IMR-90 (cell line): ENCODE measurements at regions not wholly inside any gene's neighbourhood (a gene's known extent, or its start where the extent isn't known, plus 50 kb on each side); places are given as distances from the start of the nearest gene placed in this dataset.

Experiments
- ATAC-seq: fragments of 200-7000 bp; cut with Tn5 transposase; 2 replicates; pipeline ENCODE4 v1.9.1; 2020; ENCODE audit warnings: low read depth, mild to moderate bottlenecking, moderate library complexity
- BruUV-seq: library from RNA; stranded (reverse); fragments of 400-500 nt; replicated peaks from 2 replicates; lab custom pipeline; 2021; lab: Mats Ljungman, UMichigan
- CTCF ChIA-PET: fragments of 300-600 bp; formaldehyde crosslinking; extraction: SDS; loops from one replicate; lab custom pipeline; 2021; ENCODE audit warnings: antibody characterized with exemption; lab: Yijun Ruan, JAX
- POLR2A ChIA-PET: fragments of 300-600 bp; sonication (Branson Sonifier 250); formaldehyde crosslinking; loops from one replicate; lab custom pipeline; 2022; ENCODE audit warnings: antibody characterized with exemption; ENCODE audit not compliant: unreplicated experiment; lab: Charles Lee
- DNase-seq: peaks from one replicate; pipeline ENCODE4 v3.0.0; 2013
- H2AFZ ChIP-seq: replicated peaks from 2 replicates; pipeline ENCODE3; 2013; ENCODE audit warnings: low read length, mild to moderate bottlenecking; ENCODE audit not compliant: poor library complexity
- H2AK5ac ChIP-seq: 2 replicates; pipeline ENCODE4 v1.6.1; 2013; ENCODE audit warnings: low read depth, low read length, inconsistent platforms
- H2AK9ac ChIP-seq: replicated peaks from 2 replicates; pipeline ENCODE3; 2013; ENCODE audit warnings: mild to moderate bottlenecking, low read depth, low read length, moderate library complexity; ENCODE audit not compliant: poor library complexity
- H2BK120ac ChIP-seq: 2 replicates; pipeline ENCODE4 v1.6.1; 2013; ENCODE audit warnings: low read depth, low read length, inconsistent platforms
- H2BK15ac ChIP-seq: 3 replicates; pipeline ENCODE4 v1.6.1; 2013; ENCODE audit warnings: low read depth, low read length, inconsistent platforms
- H2BK20ac ChIP-seq: 2 replicates; pipeline ENCODE4 v1.6.1; 2013; ENCODE audit warnings: low read depth, mild to moderate bottlenecking, inconsistent platforms, low read length, moderate library complexity
- H2BK5ac ChIP-seq: 2 replicates; pipeline ENCODE4 v1.6.1; 2013; ENCODE audit warnings: mild to moderate bottlenecking, low read depth, low read length, inconsistent platforms; ENCODE audit not compliant: poor library complexity, severe bottlenecking
- H3K14ac ChIP-seq: replicated peaks from 2 replicates; pipeline ENCODE4 v1.6.1; 2013; ENCODE audit warnings: low read depth, low read length, inconsistent platforms
- H3K18ac ChIP-seq: 2 replicates; pipeline ENCODE4 v1.6.1; 2013; ENCODE audit warnings: low read depth, low read length, control low read depth
- H3K23ac ChIP-seq: 2 replicates; pipeline ENCODE4 v1.6.1; 2013; ENCODE audit warnings: low read depth, low read length, inconsistent platforms
- H3K27ac ChIP-seq: 2 replicates; pipeline ENCODE4 v1.5.1; 2013; ENCODE audit warnings: mild to moderate bottlenecking, control low read depth, low read length; ENCODE audit not compliant: insufficient read depth
- H3K27me3 ChIP-seq: 2 replicates; pipeline ENCODE4 v1.6.1; 2013; ENCODE audit warnings: low read length; ENCODE audit not compliant: control insufficient read depth, insufficient read depth
- H3K36me3 ChIP-seq: 2 replicates; pipeline ENCODE4 v1.6.1; 2013; ENCODE audit warnings: low read length, mixed read lengths; ENCODE audit not compliant: control insufficient read depth, insufficient read depth
- H3K4ac ChIP-seq: 2 replicates; pipeline ENCODE4 v1.6.1; 2013; ENCODE audit warnings: low read depth, low read length, inconsistent platforms
- H3K4me1 ChIP-seq: 2 replicates; pipeline ENCODE4 v1.6.1; 2013; ENCODE audit warnings: low read length, mixed read lengths; ENCODE audit not compliant: control insufficient read depth, insufficient read depth
- H3K4me2 ChIP-seq: 2 replicates; pipeline ENCODE4 v1.6.1; 2013; ENCODE audit warnings: low read depth, mild to moderate bottlenecking, control low read depth, low read length, moderate library complexity
- H3K4me3 ChIP-seq: 2 replicates; pipeline ENCODE4 v1.5.1; 2013; ENCODE audit warnings: low read depth, mild to moderate bottlenecking, control low read depth, low read length, moderate library complexity; ENCODE audit not compliant: insufficient read depth
- H3K56ac ChIP-seq: 2 replicates; pipeline ENCODE4 v1.6.1; 2013; ENCODE audit warnings: low read length, inconsistent platforms; ENCODE audit not compliant: insufficient read depth; ENCODE audit errors: extremely low read depth
- H3K79me1 ChIP-seq, 2 experiments: 2 replicates each; pipeline ENCODE4 v1.6.1; 2013; ENCODE audit warnings: low read length in 2 of 2, inconsistent platforms in 1 of 2, low read depth in 1 of 2
- H3K9ac ChIP-seq: 2 replicates; pipeline ENCODE4 v1.6.1; 2013; ENCODE audit warnings: low read depth, low read length, control low read depth
- H3K9me1 ChIP-seq: 2 replicates; pipeline ENCODE4 v1.6.1; 2013; ENCODE audit warnings: low read length, inconsistent platforms; ENCODE audit not compliant: insufficient read depth
- H3K9me3 ChIP-seq: 2 replicates; pipeline ENCODE4 v1.6.1; 2013; ENCODE audit warnings: low read length; ENCODE audit not compliant: control insufficient read depth, insufficient read depth
- H4K20me1 ChIP-seq: 2 replicates; pipeline ENCODE4 v1.6.1; 2013; ENCODE audit warnings: low read length, inconsistent platforms; ENCODE audit not compliant: insufficient read depth
- H4K5ac ChIP-seq: 2 replicates; pipeline ENCODE4 v1.6.1; 2013; ENCODE audit warnings: mild to moderate bottlenecking, low read depth, low read length, control low read depth
- H4K8ac ChIP-seq, 2 experiments: 2 replicates each; pipeline ENCODE4 v1.6.1; 2013; ENCODE audit warnings: low read depth in 2 of 2, low read length in 2 of 2, control low read depth in 1 of 2, inconsistent platforms in 1 of 2
- H4K91ac ChIP-seq: 2 replicates; pipeline ENCODE4 v1.6.1; 2013; ENCODE audit warnings: low read depth, low read length, inconsistent platforms; ENCODE audit not compliant: insufficient read depth
- CEBPB ChIP-seq: IDR thresholded peaks from 2 replicates; pipeline ENCODE4 v1.6.1; 2012; ENCODE audit warnings: low read depth, low read length, improper control_type of control experiment
- RCOR1 ChIP-seq: IDR thresholded peaks from 2 replicates; pipeline ENCODE4 v1.6.1; 2012; ENCODE audit warnings: mild to moderate bottlenecking, low read length, improper control_type of control experiment; ENCODE audit not compliant: insufficient replicate concordance
- WGBS, 2 experiments: methylation state at CpG; one replicate each; pipeline versions ENCODE4 v1.1.5 to v1.1.7; 2013; ENCODE audit warnings: missing lambda C conversion rate in 2 of 2; ENCODE audit not compliant: insufficient read length in 1 of 2; ENCODE audit errors: extremely low coverage in 2 of 2; 5-methylcytosine and 5-hydroxymethylcytosine counted together
- dilution Hi-C: fragments of 300-500 bp; cut with HindIII; formaldehyde crosslinking; loops from one replicate; pipeline ENCODE4 v1.14.3; 2018; ENCODE audit warnings: low sequenced_read_pairs; ENCODE audit not compliant: unreplicated experiment
- in situ Hi-C: fragments of 300-500 bp; cut with MboI; formaldehyde crosslinking; loops from 3 replicates; pipeline ENCODE4 v1.14.3; 2019; ENCODE audit warnings: low sequenced_read_pairs, inconsistent platforms, mixed read lengths
- intact Hi-C: fragments of 100-400 bp; cut with micrococcal nuclease; formaldehyde crosslinking; loops from 2 replicates; pipeline ENCODE4 v1.10.0; 2022

GRCh38 chr7:12491526-12491925 lies 79.0 kb upstream of the SCIN start:
- Histone ChIP-seq H3K9me3 (no peaks in the 10 kb centered on the region), H3K4me2 (no peak overlapping the region), H4K20me1 (no peaks in the 10 kb centered on the region), H4K8ac (no peak overlapping the region), H3K23ac (no peak overlapping the region), H4K5ac (no peak overlapping the region), H2BK15ac (no peak overlapping the region), H2BK120ac (no peak overlapping the region), H2AFZ (no peak overlapping the region), H3K9me1 (no peaks in the 10 kb centered on the region), H3K56ac (no peak overlapping the region), H3K36me3 (no peaks in the 10 kb centered on the region), H3K4me3 (no peak overlapping the region), H2BK5ac (no peak overlapping the region), H3K9ac (no peak overlapping the region), H3K4ac (no peak overlapping the region), H2AK9ac (no peak overlapping the region), H3K27ac (no peak overlapping the region), H2BK20ac (no peak overlapping the region), H2AK5ac (no peak overlapping the region), H3K27me3 (no peaks in the 10 kb centered on the region), H4K91ac (no peak overlapping the region), H3K79me1 (no peaks in the 10 kb centered on the region), H3K18ac (no peak overlapping the region), H3K4me1 (no peaks in the 10 kb centered on the region), H3K14ac (no peak overlapping the region)
- POLR2A ChIA-PET, result no interaction called here
- ATAC-seq (no peak), DNase-seq (no peak)
- CTCF ChIA-PET, result interaction anchor here (2.3 kb wide), 1 partner anchor 33 kb away, joined by 31 read pairs; no protein-coding TSS in a partner anchor
- intact Hi-C loops (loop anchor here (2.0 kb wide), 2 partner anchors 59 to 103 kb away; no protein-coding TSS in a partner anchor), dilution Hi-C loops (no loop called here), in situ Hi-C loops (loop anchor here (25.0 kb wide), 4 partner anchors 104 to 1054 kb away; partner anchors contain the start of gene THSD7A)
- no peak for TF ChIP-seq CEBPB
- no peak for TF ChIP-seq RCOR1
- WGBS, 2 experiments, result 40% methylated on average over 1 of the region's 3 CpGs; no CpG with 5 or more reads in 1 of the 2 experiments
- no TSS peak for BruUV-seq
